WTC11 (cell line): ENCODE measurements at regions not wholly inside any gene's neighbourhood (a gene's known extent, or its start where the extent isn't known, plus 50 kb on each side); places are given as distances from the start of the nearest gene placed in this dataset.

Source experiments
- FOXK1 ChIP-seq: sonication (generic); formaldehyde crosslinking; IDR thresholded peaks from 2 replicates; pipeline ENCODE4 v1.8.0; 2022; ENCODE audit warnings: mild to moderate bottlenecking, moderate library complexity, missing genetic modification reagents
- TEAD1 ChIP-seq: sonication (generic); formaldehyde crosslinking; IDR thresholded peaks from 2 replicates; pipeline ENCODE4 v1.8.0; 2022; ENCODE audit warnings: mild to moderate bottlenecking, missing genetic modification reagents
- TF ChIP-seq, protein P1 (sequence below): fragments of 200-600 bp; IDR thresholded peaks from 2 replicates; pipeline ENCODE4 v1.8.0; 2022; ENCODE audit warnings: antibody characterized with exemption
- TF ChIP-seq, protein P2 (sequence below): sonication (generic); formaldehyde crosslinking; conservative IDR thresholded peaks from 2 replicates; pipeline ENCODE4 v1.8.1; 2022; ENCODE audit warnings: mild to moderate bottlenecking, missing genetic modification reagents

DNA sequence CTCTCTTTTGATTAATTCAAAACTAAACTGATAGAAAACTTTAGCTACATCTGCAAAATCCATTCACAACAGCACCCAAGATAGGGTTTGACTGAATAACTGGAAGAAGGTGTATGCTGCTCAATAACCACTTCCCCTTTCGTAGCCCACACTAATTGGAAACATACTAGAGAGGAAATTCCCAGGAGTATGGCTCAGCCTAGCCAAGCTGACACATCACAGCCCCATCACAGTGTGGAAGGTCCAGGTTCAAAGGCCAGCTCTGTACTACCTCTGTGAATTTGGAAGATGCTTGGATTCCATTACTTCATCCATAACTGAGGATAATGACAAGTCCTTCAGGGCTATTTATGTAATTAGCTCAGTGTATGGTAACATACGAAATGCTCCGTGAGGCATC lies 185.4 kb downstream of the FBXO15 start:
- TF ChIP-seq TEAD1 (CRISPR knock-in tag): no peak
- TF ChIP-seq, protein P1, sequence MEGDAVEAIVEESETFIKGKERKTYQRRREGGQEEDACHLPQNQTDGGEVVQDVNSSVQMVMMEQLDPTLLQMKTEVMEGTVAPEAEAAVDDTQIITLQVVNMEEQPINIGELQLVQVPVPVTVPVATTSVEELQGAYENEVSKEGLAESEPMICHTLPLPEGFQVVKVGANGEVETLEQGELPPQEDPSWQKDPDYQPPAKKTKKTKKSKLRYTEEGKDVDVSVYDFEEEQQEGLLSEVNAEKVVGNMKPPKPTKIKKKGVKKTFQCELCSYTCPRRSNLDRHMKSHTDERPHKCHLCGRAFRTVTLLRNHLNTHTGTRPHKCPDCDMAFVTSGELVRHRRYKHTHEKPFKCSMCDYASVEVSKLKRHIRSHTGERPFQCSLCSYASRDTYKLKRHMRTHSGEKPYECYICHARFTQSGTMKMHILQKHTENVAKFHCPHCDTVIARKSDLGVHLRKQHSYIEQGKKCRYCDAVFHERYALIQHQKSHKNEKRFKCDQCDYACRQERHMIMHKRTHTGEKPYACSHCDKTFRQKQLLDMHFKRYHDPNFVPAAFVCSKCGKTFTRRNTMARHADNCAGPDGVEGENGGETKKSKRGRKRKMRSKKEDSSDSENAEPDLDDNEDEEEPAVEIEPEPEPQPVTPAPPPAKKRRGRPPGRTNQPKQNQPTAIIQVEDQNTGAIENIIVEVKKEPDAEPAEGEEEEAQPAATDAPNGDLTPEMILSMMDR: no peak
- TF ChIP-seq, protein P2, sequence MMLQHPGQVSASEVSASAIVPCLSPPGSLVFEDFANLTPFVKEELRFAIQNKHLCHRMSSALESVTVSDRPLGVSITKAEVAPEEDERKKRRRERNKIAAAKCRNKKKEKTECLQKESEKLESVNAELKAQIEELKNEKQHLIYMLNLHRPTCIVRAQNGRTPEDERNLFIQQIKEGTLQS (CRISPR knock-in tag): no peak
- TF ChIP-seq FOXK1: no peak
